ENCODE measurements at regions not wholly inside any gene's neighbourhood (a gene's known extent, or its start where the extent isn't known, plus 50 kb on each side); places are given as distances from the start of the nearest gene placed in this dataset.

- DNase-seq = no peak
Observed at GRCh38 chr1:87632232-87632631, 303.6 kb downstream of the LMO4 start.

DNA sequence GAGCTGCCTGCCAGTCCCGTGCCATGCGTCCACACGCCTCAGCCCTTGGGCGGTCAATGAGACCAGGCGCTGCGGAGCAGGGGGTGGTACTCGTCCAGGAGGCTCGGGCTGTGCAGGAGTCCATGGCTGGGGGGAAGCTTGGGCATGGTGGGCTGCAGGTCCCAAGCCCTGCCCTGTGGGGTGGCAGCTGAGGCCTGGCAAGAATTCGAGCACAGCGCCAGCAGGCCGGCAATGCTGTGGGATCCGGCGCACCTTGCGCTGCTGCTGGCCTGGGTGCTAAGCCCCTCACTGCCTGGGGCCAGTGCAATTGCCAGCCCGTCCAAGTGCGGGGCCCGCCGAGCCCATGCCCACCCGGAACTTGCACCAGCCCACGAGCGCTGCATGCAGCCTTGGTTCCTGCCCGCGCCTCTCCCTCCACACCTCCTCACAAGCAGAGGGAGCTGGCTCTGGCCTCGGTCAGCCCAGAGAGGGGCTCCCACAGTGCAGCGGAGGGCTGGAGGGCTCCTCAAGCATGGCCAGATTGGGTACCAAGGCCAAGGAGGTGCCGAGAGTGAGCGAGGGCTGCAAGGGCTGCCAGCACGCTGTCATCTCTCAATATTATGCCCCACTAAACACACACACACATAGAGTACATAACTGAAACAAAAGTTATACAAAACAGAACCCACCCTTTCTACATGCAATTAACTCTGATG, 307.7 kb downstream of the LMO4 start:
- DNase-seq = no peak

DNA sequence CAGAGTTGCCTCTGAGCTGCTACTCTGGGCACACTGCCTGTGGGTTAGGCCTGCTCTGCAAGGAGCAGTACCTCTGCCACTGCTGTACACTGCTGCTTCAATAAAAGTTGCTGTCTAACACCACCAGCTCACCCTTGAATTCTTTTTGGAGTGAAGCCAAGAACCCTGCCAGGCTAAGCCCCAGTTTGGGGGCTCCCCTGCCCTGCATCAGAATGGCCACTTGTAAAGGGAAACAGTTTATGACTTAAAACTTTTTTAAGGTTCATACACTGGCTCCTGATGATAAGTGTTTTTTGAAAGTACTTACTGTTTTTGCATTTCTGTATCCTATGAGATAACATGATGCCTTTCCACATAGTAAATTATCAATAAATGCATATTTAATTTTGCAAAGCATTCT, 310.0 kb downstream of the LMO4 start:
- DNase-seq = no peak

- no peak for DNase-seq
Observed at GRCh38 chr1:87641996-87642395, 313.3 kb downstream of the LMO4 start.

DNA sequence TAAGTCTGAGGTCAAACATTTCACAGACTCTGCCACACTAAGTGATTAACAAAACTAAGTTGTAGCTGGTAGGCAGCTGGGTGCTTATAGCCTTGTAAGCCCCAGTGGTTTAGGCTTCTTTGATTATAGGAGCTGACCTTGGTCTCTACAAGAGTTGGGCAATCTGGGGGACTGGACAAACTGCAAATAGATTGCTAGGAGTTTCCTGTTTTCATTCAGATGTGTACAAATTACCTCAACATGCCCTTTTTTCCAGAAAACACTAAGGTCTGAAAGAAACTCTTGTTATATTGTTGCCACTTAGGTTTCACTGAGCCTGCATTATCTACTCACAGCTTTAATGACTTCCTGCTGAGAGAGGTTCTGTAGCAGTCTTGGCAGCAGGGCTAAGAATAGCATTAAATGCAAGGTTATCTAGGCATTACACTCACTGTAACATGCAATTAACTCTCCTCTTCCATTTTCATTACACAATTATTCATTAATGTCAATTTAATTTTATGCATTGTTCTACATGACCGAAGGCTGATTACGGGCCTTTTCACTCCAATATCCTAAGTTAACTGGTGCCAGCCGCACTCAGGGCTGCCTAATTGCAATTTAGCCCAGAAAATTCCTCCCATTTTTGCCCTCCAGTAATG, 314.0 kb downstream of the LMO4 start:
- peak; percentile 6 for DNase-seq

GRCh38 chr1:87644033-87644578, 315.4 kb downstream of the LMO4 start:
- peak; percentile 45 for DNase-seq

- DNase-seq = peak; percentile 76
Observed at GRCh38 chr1:87644579-87645190, 316.0 kb downstream of the LMO4 start.

DNA sequence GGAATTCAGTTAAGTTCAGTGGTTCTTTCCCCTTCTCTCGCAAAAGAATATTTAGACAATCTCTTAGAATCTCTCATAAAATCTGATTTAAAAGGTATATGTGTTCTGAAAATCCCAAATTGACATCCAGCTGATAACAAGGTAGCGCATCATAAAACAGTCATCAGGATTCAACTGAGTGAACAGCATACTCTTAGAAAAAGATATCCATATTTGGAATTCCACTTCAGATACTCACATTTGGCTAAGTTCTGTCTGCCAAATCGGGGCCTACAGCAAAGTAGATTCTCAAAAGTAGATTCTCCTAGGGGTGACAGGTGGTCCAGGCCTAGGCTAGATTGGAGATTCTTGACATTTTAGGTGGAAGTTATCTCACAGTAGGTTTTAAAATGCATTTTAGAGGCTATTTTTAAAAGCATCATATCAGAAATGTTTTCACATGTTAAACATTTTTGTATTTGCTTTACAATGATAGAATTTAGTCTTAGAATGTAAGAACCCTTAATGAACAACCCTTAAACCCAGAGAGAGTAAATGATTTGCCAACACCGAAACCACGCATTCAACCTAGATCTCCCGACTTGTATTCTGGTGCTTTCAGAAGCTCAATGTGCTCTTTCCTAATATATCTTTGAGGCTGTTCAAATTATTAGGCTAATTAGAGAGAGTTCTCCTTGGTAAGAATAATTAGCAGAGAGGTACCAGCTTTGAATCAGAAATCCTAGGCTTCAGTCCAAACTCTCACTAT, 318.9 kb downstream of the LMO4 start:
- peak; percentile 3 for DNase-seq

- no peak for DNase-seq
Observed at GRCh38 chr1:87648323-87649119, 319.8 kb downstream of the LMO4 start.

DNA sequence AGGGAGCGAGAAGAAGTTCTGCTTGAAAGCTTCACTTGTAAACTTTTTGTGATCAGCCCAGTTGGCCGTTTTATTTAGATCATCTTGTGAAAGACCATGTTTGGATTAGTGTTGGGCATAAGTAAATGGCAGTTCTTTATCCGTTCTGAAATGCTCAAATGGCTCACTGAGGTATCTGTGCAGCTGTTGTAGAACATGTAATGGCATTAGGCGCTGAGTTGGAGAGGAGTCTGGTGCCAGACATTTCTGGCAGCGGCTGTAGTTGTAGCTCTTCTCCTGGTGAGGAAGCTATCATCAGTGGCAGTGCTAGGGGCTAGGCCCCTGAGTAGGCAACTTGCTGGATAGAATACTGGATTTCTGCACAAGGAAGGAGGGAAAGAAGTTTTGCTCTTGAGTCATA, 321.6 kb downstream of the LMO4 start:
- DNase-seq = no peak

GRCh38 chr1:87652176-87652575, 323.5 kb downstream of the LMO4 start:
- no peak for DNase-seq

DNA sequence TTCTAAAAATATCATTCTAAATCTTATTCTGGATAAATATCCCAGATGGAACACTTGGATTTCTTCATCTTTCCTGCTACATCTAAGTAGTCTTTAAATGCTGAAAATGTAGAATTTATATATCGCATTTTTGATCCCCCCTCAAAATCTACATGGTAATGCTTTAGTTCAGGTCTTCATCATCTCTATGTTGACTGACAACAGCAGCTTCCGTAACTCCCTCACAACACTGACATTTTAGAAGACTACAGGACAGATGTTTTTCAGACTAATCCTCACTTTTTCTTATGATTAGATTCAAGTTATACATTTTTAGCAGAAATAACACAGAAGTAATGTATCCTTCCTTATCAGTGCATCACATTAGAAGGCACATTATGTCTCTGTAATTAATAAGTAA, 336.5 kb downstream of the LMO4 start:
- DNase-seq = no peak

- DNase-seq = no peak
Observed at GRCh38 chr1:87666681-87667080, 338.0 kb downstream of the LMO4 start.

- no peak for DNase-seq
Observed at GRCh38 chr1:87669674-87670073, 341.0 kb downstream of the LMO4 start.

DNA sequence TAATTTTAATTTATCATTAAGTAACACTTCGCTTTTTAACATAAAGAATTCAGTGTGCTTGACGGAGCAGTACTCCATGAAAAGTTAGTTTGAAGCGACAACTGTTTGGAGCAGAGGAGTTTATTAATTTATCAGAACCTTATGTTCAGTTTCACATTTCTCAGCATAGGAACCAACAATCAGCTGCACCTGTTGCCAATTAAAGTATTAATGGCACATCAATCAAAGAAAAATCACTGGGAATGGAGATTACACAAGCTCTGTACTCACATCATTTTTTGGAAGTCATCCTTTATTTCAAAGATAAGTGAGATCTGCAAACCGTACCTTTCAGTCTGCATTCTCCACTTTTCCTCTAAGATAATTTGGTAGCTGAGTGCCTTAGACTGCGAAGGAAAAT, 344.6 kb downstream of the LMO4 start:
- DNase-seq = no peak

DNA sequence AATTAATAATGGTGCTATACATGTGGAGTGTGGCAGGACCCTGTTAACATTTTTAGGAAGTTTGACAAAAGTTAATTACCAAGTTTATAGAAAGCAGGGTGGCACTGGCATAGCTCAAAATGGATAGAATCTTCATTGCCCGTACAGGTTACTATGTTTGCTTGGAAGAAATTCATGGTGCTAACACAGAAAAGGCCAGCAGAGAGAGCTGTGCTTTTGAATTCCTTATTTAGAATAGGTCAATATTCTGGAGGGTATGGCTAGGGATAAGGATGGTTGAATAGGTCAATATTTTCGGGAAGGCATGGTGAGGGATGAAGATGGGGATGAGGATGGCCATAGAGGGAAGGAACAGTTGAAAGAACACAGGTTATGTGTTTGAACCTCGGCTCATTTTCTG, 345.1 kb downstream of the LMO4 start:
- DNase-seq = no peak

- DNase-seq = no peak
Observed at GRCh38 chr1:87674791-87675190, 346.1 kb downstream of the LMO4 start.

DNA sequence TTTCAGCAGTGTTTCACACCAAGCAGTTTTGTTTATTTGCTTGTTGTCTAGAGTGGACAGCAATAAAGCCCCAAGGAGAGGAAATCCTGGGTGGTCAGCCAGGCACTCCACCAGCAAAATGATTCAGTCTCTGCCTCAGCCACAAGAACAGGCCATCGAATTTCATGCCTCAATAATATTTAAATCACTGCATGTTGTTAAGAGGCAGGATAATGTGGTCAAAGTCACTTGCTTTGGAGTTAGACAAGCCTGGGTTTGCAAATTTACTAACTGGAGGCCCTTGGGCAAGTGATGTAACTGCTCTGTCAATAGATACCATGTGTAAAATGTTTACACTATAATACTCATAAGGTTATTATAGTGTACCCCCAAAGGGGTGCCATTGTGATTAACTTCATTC, 349.6 kb downstream of the LMO4 start:
- no peak for DNase-seq

GRCh38 chr1:87682565-87682964, 353.9 kb downstream of the LMO4 start:
- no peak for DNase-seq

DNA sequence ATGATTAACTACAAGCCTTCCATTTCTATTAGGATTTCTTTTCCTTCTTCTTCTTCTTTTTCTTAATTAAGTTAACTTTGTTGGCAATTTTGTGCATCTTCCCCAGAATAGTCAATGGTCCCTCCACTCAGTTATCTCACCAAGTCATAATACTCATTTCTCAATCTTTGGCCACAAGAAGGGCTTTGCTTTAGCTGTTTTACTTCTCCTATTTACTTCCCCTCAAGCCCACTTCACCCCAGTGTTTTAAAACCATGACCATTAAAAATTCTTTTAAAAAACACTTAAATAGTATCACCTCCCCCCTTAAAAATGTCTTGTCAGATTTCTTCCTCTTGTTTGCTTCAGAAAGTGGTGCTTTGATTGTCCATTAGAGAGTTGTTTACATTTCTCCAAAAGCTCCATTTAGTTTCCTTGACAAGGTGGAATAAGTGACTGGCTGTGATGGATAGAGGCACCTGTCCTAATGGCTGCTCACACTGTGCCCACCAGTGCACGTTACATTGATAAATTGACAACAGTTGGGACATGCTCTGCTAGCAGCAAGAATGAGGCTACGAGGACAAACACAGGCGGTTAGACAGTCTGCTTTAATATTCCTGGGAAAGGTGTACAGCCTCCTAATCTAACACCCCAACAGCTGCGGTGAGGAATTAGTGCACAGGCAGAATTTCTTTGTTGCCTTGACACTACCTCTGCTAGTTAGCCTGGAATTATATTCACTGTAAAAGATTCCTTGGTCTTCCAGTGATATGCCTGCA, 354.7 kb downstream of the LMO4 start:
- no peak for DNase-seq

DNA sequence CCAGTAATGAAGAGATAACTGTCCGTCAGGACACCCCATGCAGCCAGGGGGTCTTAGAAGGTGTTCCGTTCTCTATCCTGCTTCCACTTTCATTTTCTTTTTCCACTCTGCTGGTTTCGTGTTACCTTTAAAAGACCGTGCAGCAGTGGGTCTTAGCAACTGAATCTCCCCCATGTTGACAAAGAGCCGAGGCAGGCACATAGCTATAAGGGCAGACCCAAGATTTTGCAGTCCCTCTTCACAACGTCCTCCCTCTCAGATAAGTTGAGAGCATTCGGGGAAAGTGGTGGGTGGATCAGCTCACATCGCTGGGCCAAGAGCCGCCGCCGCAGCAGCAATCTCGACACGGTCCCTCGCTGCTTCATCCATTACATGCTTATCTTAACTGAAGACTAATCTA, 355.5 kb downstream of the LMO4 start:
- DNase-seq = no peak
